Panc1 (cell line): ENCODE measurements at regions not wholly inside any gene's neighbourhood (a gene's known extent, or its start where the extent isn't known, plus 50 kb on each side); places are given as distances from the start of the nearest gene placed in this dataset.

Source experiments
- ATAC-seq: fragments of 200-7000 bp; cut with Tn5 transposase; 2 replicates; pipeline ENCODE4 v1.9.1; 2020; ENCODE audit warnings: mild to moderate bottlenecking, moderate library complexity
- BruUV-seq: library from RNA; stranded (reverse); fragments of 400-500 nt; replicated peaks from 2 replicates; lab custom pipeline; 2021; lab: Mats Ljungman, UMichigan
- CTCF ChIA-PET: fragments of 300-600 bp; sonication (Branson Sonifier 250); formaldehyde crosslinking; loops from one replicate; lab custom pipeline; 2022; ENCODE audit warnings: antibody characterized with exemption; lab: Charles Lee
- POLR2A ChIA-PET: fragments of 300-600 bp; sonication (Branson Sonifier 250); formaldehyde crosslinking; loops from one replicate; lab custom pipeline; 2022; ENCODE audit warnings: antibody characterized with exemption; lab: Charles Lee
- DNase-seq: peaks from one replicate; pipeline ENCODE4 v3.0.0-alpha.2; 2010; ENCODE audit warnings: low read depth, low spot score
- H3K27ac ChIP-seq: 2 replicates; pipeline ENCODE4 v1.5.1; 2011; ENCODE audit warnings: mild to moderate bottlenecking, low read length, inconsistent platforms
- H3K27me3 ChIP-seq: fragments of 200-500 bp; sonication (Bioruptor generic); 2 replicates; pipeline ENCODE4 v1.6.0; 2014; ENCODE audit warnings: low read length, inconsistent platforms; ENCODE audit not compliant: control insufficient read depth, insufficient read depth
- H3K36me3 ChIP-seq: fragments of 200-500 bp; sonication (Bioruptor generic); 2 replicates; pipeline ENCODE4 v1.5.1; 2014; ENCODE audit warnings: inconsistent platforms, mild to moderate bottlenecking, low read length, moderate library complexity; ENCODE audit not compliant: control insufficient read depth, insufficient read depth
- H3K4me1 ChIP-seq: 2 replicates; pipeline ENCODE4 v1.5.1; 2011; ENCODE audit warnings: inconsistent platforms, mild to moderate bottlenecking, low read length, moderate library complexity; ENCODE audit not compliant: control insufficient read depth, insufficient read depth
- H3K4me3 ChIP-seq, 2 experiments: 2 replicates each; pipeline ENCODE4 v1.5.1; 2011 to 2012; ENCODE audit warnings: low read depth in 2 of 2, low read length in 2 of 2, mild to moderate bottlenecking in 2 of 2, inconsistent platforms in 1 of 2, moderate library complexity in 1 of 2
- H3K9me3 ChIP-seq: fragments of 200-500 bp; sonication (Bioruptor generic); 2 replicates; pipeline ENCODE4 v1.5.1; 2014; ENCODE audit warnings: low read depth, mild to moderate bottlenecking, inconsistent platforms, low read length, moderate library complexity; ENCODE audit not compliant: control insufficient read depth, insufficient read depth
- CTCF ChIP-seq: fragments of 450-650 bp; IDR thresholded peaks from 2 replicates; pipeline ENCODE4 v1.5.1; 2017; ENCODE audit warnings: mild to moderate bottlenecking
- POLR2AphosphoS5 ChIP-seq: IDR thresholded peaks from 2 replicates; pipeline ENCODE4 v1.6.1; 2012; ENCODE audit warnings: mild to moderate bottlenecking, low read depth, low read length, moderate library complexity
- REST ChIP-seq, 2 experiments: IDR thresholded peaks; 2 replicates each; pipeline ENCODE4 v1.6.1; 2011 to 2012; ENCODE audit warnings: low read depth in 2 of 2, control low read depth in 1 of 2, low read length in 1 of 2, mild to moderate bottlenecking in 1 of 2, moderate library complexity in 1 of 2; ENCODE audit not compliant: insufficient read depth in 1 of 2
- SIN3A ChIP-seq: IDR thresholded peaks from 2 replicates; pipeline ENCODE4 v1.6.1; 2012; ENCODE audit warnings: low read depth, mild to moderate bottlenecking, low read length, moderate library complexity, borderline replicate concordance; ENCODE audit not compliant: insufficient read depth
- TCF7L2 ChIP-seq: IDR thresholded peaks from 2 replicates; pipeline ENCODE4 v1.6.1; 2011; ENCODE audit warnings: mild to moderate bottlenecking, low read depth, low read length, inconsistent platforms
- in situ Hi-C: cut with HindIII; loops from 2 replicates; pipeline ENCODE4 v1.10.0; 2016; ENCODE audit warnings: low sequenced_read_pairs, low pct_unique_long_range_greater_than_20kb
- intact Hi-C: fragments of 100-400 bp; cut with micrococcal nuclease; formaldehyde crosslinking; loops from one replicate; pipeline ENCODE4 v1.10.0; 2022; ENCODE audit not compliant: unreplicated experiment

GRCh38 chr2:34724107-34724506 lies 1125.0 kb upstream of the FAM98A start:
- Histone ChIP-seq H3K4me1 (no peaks in the 10 kb centered on the region), H3K9me3 (no peaks in the 10 kb centered on the region), H3K27me3 (no peaks in the 10 kb centered on the region), H3K27ac (no peak overlapping the region), H3K36me3 (no peaks in the 10 kb centered on the region), H3K4me3 (no peak overlapping the region)
- intact Hi-C loops, result no loop called here
- ChIA-PET CTCF (no interaction called here), POLR2A (no interaction called here)
- ATAC-seq (no peak), DNase-seq (no peak)
- no TSS peak for BruUV-seq
- TF ChIP-seq TCF7L2 (no peak), SIN3A (no peak), POLR2AphosphoS5 (no peak), CTCF (no peak), REST (IDR thresholded peaks at IDR 0.05; ENCODE audit: insufficient read depth in 1 of 2, low read depth in 2 of 2, low read length in 1 of 2) (no peak)
- in situ Hi-C loops, result no loop called here

GRCh38 chr2:34723683-34724082 lies 1124.6 kb upstream of the FAM98A start:
- POLR2A ChIA-PET, result no interaction called here
- H3K36me3 ChIP-seq, result no peaks in the 10 kb centered on the region
- BruUV-seq, result no TSS peak

More at GRCh38 chr2:34723683-34724082, 1124.6 kb upstream of the FAM98A start:
- Histone ChIP-seq H3K4me1 (no peaks in the 10 kb centered on the region), H3K27me3 (no peaks in the 10 kb centered on the region), H3K4me3 (no peak overlapping the region), H3K27ac (no peak overlapping the region), H3K9me3 (no peaks in the 10 kb centered on the region)
- in situ Hi-C loops, result no loop called here
- TF ChIP-seq POLR2AphosphoS5, result no peak
- no peak for TF ChIP-seq REST (IDR thresholded peaks at IDR 0.05; ENCODE audit: insufficient read depth in 1 of 2, low read depth in 2 of 2, low read length in 1 of 2)
- no peak for TF ChIP-seq SIN3A
- TF ChIP-seq CTCF, result no peak
- TF ChIP-seq TCF7L2, result no peak
- intact Hi-C loops, result no loop called here
- no peak for ATAC-seq
- no peak for DNase-seq
- CTCF ChIA-PET, result no interaction called here
